ENCODE measurements at regions not wholly inside any gene's neighbourhood (a gene's known extent, or its start where the extent isn't known, plus 50 kb on each side); places are given as distances from the start of the nearest gene placed in this dataset.

GRCh38 chr11:122513328-122513727 is 142.2 kb upstream of the UBASH3B start:
- TF ChIP-seq TBP (IDR thresholded peaks at IDR 0.05; ENCODE audit: low read depth, low read length): no peak
- no peak for TF ChIP-seq USF2 (IDR thresholded peaks at IDR 0.05; ENCODE audit: low read length)
- no peak for TF ChIP-seq CTCF (IDR thresholded peaks at IDR 0.05; ENCODE audit: control extremely low read depth in 1 of 3, insufficient read depth in 1 of 3, low read depth in 1 of 3, low read length in 3 of 3)
- no peak for TF ChIP-seq CEBPB (IDR thresholded peaks at IDR 0.05; ENCODE audit: low read depth, low read length)
- no peak for TF ChIP-seq POLR2A (IDR thresholded peaks at IDR 0.05; ENCODE audit: control extremely low read depth in 1 of 2, low read depth in 2 of 2, low read length in 2 of 2)
- no peak for TF ChIP-seq MAFK (IDR thresholded peaks at IDR 0.05; ENCODE audit: low read depth, low read length)
- no peak for TF ChIP-seq EZH2 (IDR thresholded peaks at IDR 0.05; ENCODE audit: low read depth, low read length, severe bottlenecking)
- no peak for TF ChIP-seq CREB1 (IDR thresholded peaks at IDR 0.05)
- no peak for TF ChIP-seq RFX5 (IDR thresholded peaks at IDR 0.05; ENCODE audit: borderline replicate concordance, low read depth, low read length)
- no peak for TF ChIP-seq POLR2AphosphoS5 (IDR thresholded peaks at IDR 0.05; ENCODE audit: low read depth, low read length)
- TF ChIP-seq SUZ12 (IDR thresholded peaks at IDR 0.05; ENCODE audit: low read length): no peak
- no peak for TF ChIP-seq YY1 (IDR thresholded peaks at IDR 0.05; ENCODE audit: low read depth, low read length)
- no peak for TF ChIP-seq SP1 (IDR thresholded peaks at IDR 0.05; ENCODE audit: low read depth, low read length)

Measured in H1 (cell line).